SU-DHL-6 (cell line): ENCODE measurements at regions not wholly inside any gene's neighbourhood (a gene's known extent, or its start where the extent isn't known, plus 50 kb on each side); places are given as distances from the start of the nearest gene placed in this dataset.

Experiments used
- H2AFZ ChIP-seq: fragments of 200-600 bp; sonication (generic); 2 replicates; pipeline ENCODE4 v1.6.1; 2014; ENCODE audit warnings: low read depth, mild to moderate bottlenecking, moderate library complexity, mixed read lengths, antibody characterized with exemption, low read length; ENCODE audit not compliant: severe bottlenecking
- H3F3A ChIP-seq: fragments of 200-600 bp; shearing (Covaris generic); 2 replicates; pipeline ENCODE4 v1.6.0; 2016; ENCODE audit warnings: antibody characterized with exemption, mild to moderate bottlenecking; ENCODE audit not compliant: insufficient read depth
- H3K27ac ChIP-seq: fragments of 200-600 bp; sonication (generic); 2 replicates; pipeline ENCODE4 v1.5.1; 2016; ENCODE audit warnings: low read depth, mild to moderate bottlenecking, low read length, moderate library complexity, mixed read lengths
- H3K27me3 ChIP-seq: fragments of 200-600 bp; sonication (generic), shearing (Covaris generic); 2 replicates; pipeline ENCODE4 v1.6.0; 2014; ENCODE audit warnings: mild to moderate bottlenecking, low read length
- H3K36me3 ChIP-seq: fragments of 200-600 bp; sonication (generic); 2 replicates; pipeline ENCODE4 v1.6.1; 2014; ENCODE audit warnings: mild to moderate bottlenecking, low read length, mixed read lengths
- H3K4me2 ChIP-seq: fragments of 300-600, 200-600 bp; shearing (Covaris generic), sonication (generic); 2 replicates; pipeline ENCODE4 v1.6.0; 2014; ENCODE audit warnings: low read length, low read depth, mild to moderate bottlenecking; ENCODE audit not compliant: poor library complexity, severe bottlenecking
- H3K4me3 ChIP-seq: fragments of 200-600 bp; sonication (generic); 2 replicates; pipeline ENCODE4 v1.5.1; 2014; ENCODE audit warnings: antibody characterized with exemption, low read length, mild to moderate bottlenecking, mixed read lengths; ENCODE audit not compliant: insufficient read depth, poor library complexity, severe bottlenecking
- H3K79me2 ChIP-seq: fragments of 200-600 bp; sonication (generic); 2 replicates; pipeline ENCODE4 v1.6.1; 2014; ENCODE audit warnings: mild to moderate bottlenecking, low read length, moderate library complexity; ENCODE audit not compliant: insufficient read depth
- H3K9ac ChIP-seq: fragments of 200-600 bp; sonication (generic); 2 replicates; pipeline ENCODE4 v1.7.0; 2014; ENCODE audit warnings: mild to moderate bottlenecking, low read length
- H3K9me2 ChIP-seq: fragments of 200-600 bp; sonication (generic); replicated peaks from 2 replicates; pipeline ENCODE4 v1.6.1; 2014; ENCODE audit warnings: low read length; ENCODE audit not compliant: insufficient read depth
- H3K9me3 ChIP-seq: fragments of 200-600 bp; sonication (generic); 2 replicates; pipeline ENCODE4 v1.6.1; 2014; ENCODE audit warnings: low read length, mixed read lengths; ENCODE audit not compliant: insufficient read depth
- H4K20me1 ChIP-seq: fragments of 200-600 bp; sonication (generic); 2 replicates; pipeline ENCODE4 v1.6.1; 2014; ENCODE audit warnings: low read depth, mild to moderate bottlenecking, antibody characterized with exemption, low read length, moderate library complexity, mixed read lengths
- EZH2phosphoT487 ChIP-seq: fragments of 200-600 bp; sonication (generic), shearing (Covaris generic); conservative IDR thresholded peaks from 2 replicates; pipeline ENCODE4 v1.6.1; 2018; ENCODE audit warnings: mild to moderate bottlenecking, antibody characterized with exemption, low read length, moderate library complexity, mixed read lengths
- TF ChIP-seq, protein P1 (sequence below): fragments of 200-600 bp; sonication (generic); IDR thresholded peaks from one replicate; pipeline ENCODE4 v1.5.1; 2017; ENCODE audit warnings: antibody characterized with exemption, mild to moderate bottlenecking, low read length, moderate library complexity; ENCODE audit not compliant: insufficient read depth, poor library complexity, severe bottlenecking

DNA sequence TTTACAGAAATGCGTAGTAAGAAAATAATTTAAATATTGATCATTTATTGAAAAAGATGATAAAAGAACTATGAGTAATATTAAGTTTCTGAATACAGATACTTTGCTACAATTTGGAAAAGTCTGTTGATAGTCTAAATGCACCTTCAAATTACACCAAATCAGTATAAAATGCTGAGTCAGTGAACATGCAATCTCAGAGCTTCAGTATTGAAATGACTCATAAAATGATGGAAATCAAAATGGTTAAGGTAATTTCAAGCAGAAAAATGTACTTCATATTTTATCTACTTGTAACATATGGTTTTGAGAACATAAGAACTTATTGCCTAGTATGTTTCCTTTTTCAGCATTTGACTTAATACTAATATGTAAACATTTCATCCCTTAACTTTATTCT is 448.2 kb downstream of the PCDH10 start:
- no peak overlapping the region for H3K27ac ChIP-seq
- H3K9ac ChIP-seq = no peak overlapping the region
- TF ChIP-seq EZH2phosphoT487 = no peak
- TF ChIP-seq, protein P1, sequence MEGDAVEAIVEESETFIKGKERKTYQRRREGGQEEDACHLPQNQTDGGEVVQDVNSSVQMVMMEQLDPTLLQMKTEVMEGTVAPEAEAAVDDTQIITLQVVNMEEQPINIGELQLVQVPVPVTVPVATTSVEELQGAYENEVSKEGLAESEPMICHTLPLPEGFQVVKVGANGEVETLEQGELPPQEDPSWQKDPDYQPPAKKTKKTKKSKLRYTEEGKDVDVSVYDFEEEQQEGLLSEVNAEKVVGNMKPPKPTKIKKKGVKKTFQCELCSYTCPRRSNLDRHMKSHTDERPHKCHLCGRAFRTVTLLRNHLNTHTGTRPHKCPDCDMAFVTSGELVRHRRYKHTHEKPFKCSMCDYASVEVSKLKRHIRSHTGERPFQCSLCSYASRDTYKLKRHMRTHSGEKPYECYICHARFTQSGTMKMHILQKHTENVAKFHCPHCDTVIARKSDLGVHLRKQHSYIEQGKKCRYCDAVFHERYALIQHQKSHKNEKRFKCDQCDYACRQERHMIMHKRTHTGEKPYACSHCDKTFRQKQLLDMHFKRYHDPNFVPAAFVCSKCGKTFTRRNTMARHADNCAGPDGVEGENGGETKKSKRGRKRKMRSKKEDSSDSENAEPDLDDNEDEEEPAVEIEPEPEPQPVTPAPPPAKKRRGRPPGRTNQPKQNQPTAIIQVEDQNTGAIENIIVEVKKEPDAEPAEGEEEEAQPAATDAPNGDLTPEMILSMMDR = no peak
- no peaks in the 10 kb centered on the region for H3F3A ChIP-seq
- no peaks in the 10 kb centered on the region for H4K20me1 ChIP-seq
- no peaks in the 10 kb centered on the region for H3K9me2 ChIP-seq
- H3K4me3 ChIP-seq = no peak overlapping the region
- H3K79me2 ChIP-seq = no peaks in the 10 kb centered on the region
- H3K36me3 ChIP-seq = no peaks in the 10 kb centered on the region
- no peaks in the 10 kb centered on the region for H3K9me3 ChIP-seq
- H2AFZ ChIP-seq = no peak overlapping the region
- H3K4me2 ChIP-seq = no peak overlapping the region
- no peaks in the 10 kb centered on the region for H3K27me3 ChIP-seq

DNA sequence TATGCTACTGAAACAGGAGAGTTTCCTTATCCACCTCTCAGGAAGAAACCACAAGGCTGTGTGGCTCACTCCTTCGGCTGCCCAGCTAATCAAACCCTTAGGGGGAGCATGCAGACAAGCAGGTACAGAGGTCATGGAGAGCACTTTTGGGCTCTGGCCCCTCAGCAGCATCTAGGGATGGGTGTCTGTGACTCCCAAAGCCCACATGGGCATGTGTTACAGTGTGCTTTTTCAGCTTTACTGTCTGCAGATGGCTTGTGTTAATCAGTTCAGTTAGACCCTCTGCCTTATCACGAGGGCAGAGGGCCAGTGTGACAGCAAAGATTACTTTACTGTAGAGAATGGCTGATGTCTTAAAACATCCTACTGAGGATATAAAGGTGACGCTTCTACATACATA is 447.4 kb downstream of the PCDH10 start:
- Histone ChIP-seq H2AFZ (no peak overlapping the region), H3F3A (no peaks in the 10 kb centered on the region), H3K4me3 (no peak overlapping the region), H3K4me2 (no peak overlapping the region), H4K20me1 (no peaks in the 10 kb centered on the region), H3K79me2 (no peaks in the 10 kb centered on the region), H3K9ac (no peak overlapping the region), H3K36me3 (no peaks in the 10 kb centered on the region), H3K27me3 (no peaks in the 10 kb centered on the region), H3K9me3 (no peaks in the 10 kb centered on the region), H3K9me2 (no peaks in the 10 kb centered on the region), H3K27ac (no peak overlapping the region)
- no peak for TF ChIP-seq EZH2phosphoT487
- TF ChIP-seq, protein P1 = no peak

DNA sequence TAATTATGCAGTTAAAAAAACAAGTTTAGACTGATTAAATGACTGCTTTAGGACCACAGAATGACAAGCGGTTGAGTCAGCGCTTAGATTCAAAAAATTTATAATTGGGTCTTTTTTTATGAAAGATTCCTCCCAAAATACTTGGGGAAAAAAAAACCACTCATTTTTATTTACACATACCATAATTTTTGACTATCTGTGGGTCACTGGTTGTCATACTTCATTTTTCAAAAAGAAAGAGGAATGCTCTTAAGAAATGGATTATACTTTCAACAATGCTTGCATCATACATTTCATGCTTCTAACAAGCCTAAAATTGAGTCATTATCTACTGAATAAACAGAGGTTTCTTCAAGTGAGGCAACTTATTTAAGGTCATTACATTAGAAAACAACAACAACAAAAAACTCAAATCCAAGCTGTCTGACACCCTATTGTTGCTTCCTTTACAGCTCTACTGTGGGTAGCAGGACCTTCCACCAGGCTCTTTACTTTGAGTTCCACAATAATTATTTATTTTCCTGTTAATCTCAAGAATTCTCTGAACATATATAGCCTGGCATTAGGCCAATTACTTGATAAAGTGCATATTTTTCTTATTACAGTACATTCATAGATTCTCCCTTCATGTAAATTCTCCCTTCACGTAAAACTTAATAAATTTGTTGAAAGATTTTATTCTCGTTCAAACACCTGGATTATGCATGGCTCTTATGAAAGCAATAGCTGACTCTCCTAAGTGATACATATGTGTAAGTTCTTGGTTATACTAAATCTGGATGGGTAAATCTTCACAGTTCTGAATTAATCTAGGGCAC is 445.5 kb downstream of the PCDH10 start:
- H3K9me2 ChIP-seq = no peaks in the 10 kb centered on the region
- H3F3A ChIP-seq = no peaks in the 10 kb centered on the region
- H4K20me1 ChIP-seq = no peaks in the 10 kb centered on the region
- TF ChIP-seq, protein P1 = no peak
- TF ChIP-seq EZH2phosphoT487 = no peak
- H3K9ac ChIP-seq = no peak overlapping the region
- no peaks in the 10 kb centered on the region for H3K79me2 ChIP-seq
- H2AFZ ChIP-seq = no peak overlapping the region
- no peaks in the 10 kb centered on the region for H3K36me3 ChIP-seq
- H3K4me2 ChIP-seq = no peak overlapping the region
- H3K27me3 ChIP-seq = no peaks in the 10 kb centered on the region
- H3K9me3 ChIP-seq = no peaks in the 10 kb centered on the region
- no peak overlapping the region for H3K27ac ChIP-seq
- no peak overlapping the region for H3K4me3 ChIP-seq
